Cardiac fibroblast (primary cell): ENCODE measurements at regions not wholly inside any gene's neighbourhood (a gene's known extent, or its start where the extent isn't known, plus 50 kb on each side); places are given as distances from the start of the nearest gene placed in this dataset.

ENCODE experiments used
- DNase-seq, 2 donors: peaks; one replicate each; pipeline versions ENCODE4 v3.0.0 to v3.0.0-alpha.2; 2010; ENCODE audit warnings: low read depth in 2 of 2
- H3K4me3 ChIP-seq, 2 donors: replicated peaks in 1 of 2; 1 replicate in 1 of 2; 2 replicates in 1 of 2; pipeline ENCODE4 v1.5.1; 2011; ENCODE audit warnings: low read depth in 2 of 2, low read length in 2 of 2, mild to moderate bottlenecking in 2 of 2, moderate library complexity in 1 of 2
- TF ChIP-seq, protein P1 (sequence below): IDR thresholded peaks from one replicate; pipeline ENCODE4 v1.5.1; 2011; ENCODE audit warnings: low read depth, mild to moderate bottlenecking, low read length, inconsistent platforms

DNA sequence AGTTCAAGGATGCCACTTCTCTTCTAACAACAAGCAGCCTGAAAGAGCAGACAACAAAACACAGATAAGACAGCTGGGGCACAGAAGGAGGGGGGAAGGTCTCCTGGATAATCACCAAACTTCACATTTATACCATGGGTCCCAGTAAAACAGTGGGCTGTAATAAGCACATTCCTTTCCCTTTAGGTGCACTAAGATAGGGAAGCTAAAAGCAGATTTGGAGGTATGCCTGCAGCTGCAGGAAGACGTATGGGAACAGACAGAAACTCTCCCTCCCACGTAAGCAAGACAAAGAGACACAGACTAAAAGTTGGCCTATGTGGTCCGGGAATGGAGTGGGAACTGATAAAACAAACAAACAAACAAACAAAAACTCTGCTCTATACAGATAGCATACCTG is 612.1 kb downstream of the MRPL39 start:
- TF ChIP-seq, protein P1, sequence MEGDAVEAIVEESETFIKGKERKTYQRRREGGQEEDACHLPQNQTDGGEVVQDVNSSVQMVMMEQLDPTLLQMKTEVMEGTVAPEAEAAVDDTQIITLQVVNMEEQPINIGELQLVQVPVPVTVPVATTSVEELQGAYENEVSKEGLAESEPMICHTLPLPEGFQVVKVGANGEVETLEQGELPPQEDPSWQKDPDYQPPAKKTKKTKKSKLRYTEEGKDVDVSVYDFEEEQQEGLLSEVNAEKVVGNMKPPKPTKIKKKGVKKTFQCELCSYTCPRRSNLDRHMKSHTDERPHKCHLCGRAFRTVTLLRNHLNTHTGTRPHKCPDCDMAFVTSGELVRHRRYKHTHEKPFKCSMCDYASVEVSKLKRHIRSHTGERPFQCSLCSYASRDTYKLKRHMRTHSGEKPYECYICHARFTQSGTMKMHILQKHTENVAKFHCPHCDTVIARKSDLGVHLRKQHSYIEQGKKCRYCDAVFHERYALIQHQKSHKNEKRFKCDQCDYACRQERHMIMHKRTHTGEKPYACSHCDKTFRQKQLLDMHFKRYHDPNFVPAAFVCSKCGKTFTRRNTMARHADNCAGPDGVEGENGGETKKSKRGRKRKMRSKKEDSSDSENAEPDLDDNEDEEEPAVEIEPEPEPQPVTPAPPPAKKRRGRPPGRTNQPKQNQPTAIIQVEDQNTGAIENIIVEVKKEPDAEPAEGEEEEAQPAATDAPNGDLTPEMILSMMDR, result no peak
- no peak for DNase-seq
- no peak overlapping the region for H3K4me3 ChIP-seq

- TF ChIP-seq, protein P1, result no peak
- H3K4me3 ChIP-seq, result no peak overlapping the region
- DNase-seq, result no peak
These were observed 612.6 kb downstream of the MRPL39 start for GRCh38 chr21:24994717-24995116.

DNA sequence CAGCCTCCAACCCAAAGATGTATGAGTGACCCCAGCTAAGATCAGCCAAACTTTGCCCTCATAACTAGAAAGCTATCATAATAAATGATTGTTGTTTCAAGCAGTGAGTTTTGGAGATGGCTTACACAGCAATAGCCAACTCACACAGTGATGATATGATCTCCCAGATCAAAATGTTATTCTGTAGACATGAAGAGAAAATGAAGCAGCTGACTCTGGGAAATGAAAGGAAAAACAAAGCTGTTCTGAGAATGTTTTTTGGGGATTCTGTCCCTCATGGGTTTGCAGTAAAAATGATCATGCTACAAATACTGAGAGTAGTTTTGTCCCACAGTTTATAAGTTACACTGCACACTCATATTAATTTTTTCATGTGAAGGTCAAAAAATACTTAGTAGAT is 617.8 kb downstream of the MRPL39 start:
- H3K4me3 ChIP-seq, result no peak overlapping the region
- DNase-seq, result no peak
- TF ChIP-seq, protein P1, result no peak

DNA sequence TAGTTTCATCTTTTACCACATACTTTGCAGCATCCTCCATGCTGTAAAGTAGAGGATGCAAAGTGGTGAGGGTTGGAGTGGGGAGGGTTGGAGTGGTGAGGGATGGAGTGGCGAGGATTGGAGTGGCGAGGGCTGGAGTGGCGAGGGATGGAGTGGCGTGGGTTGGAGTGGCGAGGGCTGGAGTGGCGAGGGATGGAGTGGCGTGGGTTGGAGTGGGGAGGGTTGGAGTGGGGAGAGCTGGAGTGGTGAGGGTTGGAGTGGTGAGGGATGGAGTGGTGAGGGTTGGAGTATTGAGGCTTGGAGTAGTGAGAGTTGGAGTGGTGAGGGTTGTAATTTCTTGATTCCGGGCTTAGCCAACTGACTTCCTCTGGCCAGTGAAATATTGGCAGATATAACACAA is 618.3 kb downstream of the MRPL39 start:
- no peak for DNase-seq
- TF ChIP-seq, protein P1, result no peak
- no peak overlapping the region for H3K4me3 ChIP-seq

GRCh38 chr21:24976238-24976637 is 631.0 kb downstream of the MRPL39 start:
- TF ChIP-seq, protein P1, result no peak

GRCh38 chr21:24969068-24969467 is 638.2 kb downstream of the MRPL39 start:
- no peak overlapping the region for H3K4me3 ChIP-seq
- TF ChIP-seq, protein P1, result no peak
- DNase-seq, result no peak

More at GRCh38 chr21:24976238-24976637, 631.0 kb downstream of the MRPL39 start:
- H3K4me3 ChIP-seq, result no peak overlapping the region
- DNase-seq, result no peak

- no peak for DNase-seq
- TF ChIP-seq, protein P1, result no peak
- H3K4me3 ChIP-seq, result no peak overlapping the region
These were observed 651.9 kb downstream of the MRPL39 start for GRCh38 chr21:24955275-24955961.
